Activated T-helper 9 cell treated with anti-CD3 and anti-CD28 coated beads, Interleukin-2, amount 50 U/mL, for 16 hours (primary cell): ENCODE measurements at regions not wholly inside any gene's neighbourhood (a gene's known extent, or its start where the extent isn't known, plus 50 kb on each side); places are given as distances from the start of the nearest gene placed in this dataset.
"Not testable (repeated sequence)": the region's sequence is repeated elsewhere in the genome, so short reads cannot be mapped to it uniquely, and the experiment has no call there.

Experiments used
- DNase-seq: peaks from one replicate; pipeline ENCODE4 v3.0.0-alpha.2; 2020; ENCODE audit warnings: low read depth

GRCh38 chr4:147102596-147102995, 156.9 kb upstream of the TTC29 start:
- DNase-seq: no peak

- DNase-seq: no peak
Measured at GRCh38 chr4:147103403-147103946, 157.8 kb upstream of the TTC29 start.

GRCh38 chr4:147104768-147105167, 159.1 kb upstream of the TTC29 start:
- DNase-seq: no peak

- no peak for DNase-seq
Measured at GRCh38 chr4:147108409-147108808, 162.7 kb upstream of the TTC29 start.

- DNase-seq: no peak
Measured at GRCh38 chr4:147109800-147110199, 164.1 kb upstream of the TTC29 start.

- no peak for DNase-seq
Measured at GRCh38 chr4:147110473-147111367, 165.1 kb upstream of the TTC29 start.

- DNase-seq: not testable (repeated sequence)
Measured at GRCh38 chr4:147112196-147112595, 166.5 kb upstream of the TTC29 start.

GRCh38 chr4:147117431-147117830, 171.8 kb upstream of the TTC29 start:
- no peak for DNase-seq

GRCh38 chr4:147118528-147118927, 172.9 kb upstream of the TTC29 start:
- no peak for DNase-seq

- DNase-seq: no peak
Measured at GRCh38 chr4:147122685-147123084, 177.0 kb upstream of the TTC29 start.

GRCh38 chr4:147123146-147123545, 177.5 kb upstream of the TTC29 start:
- no peak for DNase-seq

GRCh38 chr4:147128787-147129186, 183.1 kb upstream of the TTC29 start:
- no peak for DNase-seq

GRCh38 chr4:147129687-147130086, 184.0 kb upstream of the TTC29 start:
- no peak for DNase-seq

GRCh38 chr4:147134536-147135210, 189.0 kb upstream of the TTC29 start:
- DNase-seq: no peak

GRCh38 chr4:147136310-147136709, 190.6 kb upstream of the TTC29 start:
- no peak for DNase-seq

GRCh38 chr4:147136751-147137150, 191.1 kb upstream of the TTC29 start:
- no peak for DNase-seq

- no peak for DNase-seq
Measured at GRCh38 chr4:147137280-147137679, 191.6 kb upstream of the TTC29 start.

- DNase-seq: no peak
Measured at GRCh38 chr4:147138171-147138570, 192.5 kb upstream of the TTC29 start.

- no peak for DNase-seq
Measured at GRCh38 chr4:147139455-147140198, 194.0 kb upstream of the TTC29 start.

- no peak for DNase-seq
Measured at GRCh38 chr4:147151763-147152162, 206.1 kb upstream of the TTC29 start.

- DNase-seq: no peak
Measured at GRCh38 chr4:147157860-147158701, 212.4 kb upstream of the TTC29 start.
